PFSK-1 (cell line): ENCODE measurements at regions not wholly inside any gene's neighbourhood (a gene's known extent, or its start where the extent isn't known, plus 50 kb on each side); places are given as distances from the start of the nearest gene placed in this dataset.

Experiments used
- FOXP2 ChIP-seq: optimal IDR thresholded peaks from 2 replicates; pipeline ENCODE3; 2011; ENCODE audit warnings: borderline replicate concordance, control low read depth, inconsistent platforms; ENCODE audit not compliant: insufficient read depth; ENCODE audit errors: extremely low read length, extremely low read depth
- POLR2AphosphoS5 ChIP-seq: IDR thresholded peaks from 2 replicates; pipeline ENCODE4 v1.6.1; 2012; ENCODE audit warnings: low read depth, mild to moderate bottlenecking, control low read depth, low read length, moderate library complexity
- SIN3A ChIP-seq: IDR thresholded peaks from 2 replicates; pipeline ENCODE4 v1.6.1; 2012; ENCODE audit warnings: mild to moderate bottlenecking, low read length, moderate library complexity, borderline replicate concordance; ENCODE audit not compliant: insufficient read depth
- TAF1 ChIP-seq: IDR thresholded peaks from 2 replicates; pipeline ENCODE4 v1.6.1; 2012; ENCODE audit warnings: low read length, control low read depth, borderline replicate concordance; ENCODE audit not compliant: insufficient read depth
- TF ChIP-seq, protein P1 (sequence below), 2 experiments: IDR thresholded peaks; 2 replicates each; pipeline versions ENCODE4 v1.6.1 to v1.8.0; 2011 to 2012; ENCODE audit warnings: low read depth in 2 of 2, low read length in 2 of 2, control low read depth in 1 of 2, inconsistent platforms in 1 of 2, mild to moderate bottlenecking in 1 of 2, moderate library complexity in 1 of 2; ENCODE audit not compliant: insufficient read depth in 1 of 2

DNA sequence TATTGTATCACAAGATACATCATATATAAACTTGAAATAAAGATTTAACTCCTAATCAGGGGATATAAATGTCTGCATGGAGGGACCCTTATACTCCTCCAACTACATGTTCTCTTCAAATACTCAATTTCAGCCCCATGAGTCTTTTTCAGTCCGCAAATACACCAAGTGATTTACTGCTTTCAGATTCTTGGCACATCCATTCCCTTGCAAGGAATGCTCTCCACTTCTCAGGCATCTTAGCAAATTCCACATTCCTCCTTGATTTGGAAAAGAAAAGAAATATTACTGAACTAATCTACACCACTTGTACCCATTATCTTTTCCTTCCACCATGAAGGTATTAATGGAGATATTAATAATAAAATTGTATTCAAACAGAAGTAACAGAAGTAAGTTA, 999.4 kb upstream of the GJE1 start:
- TF ChIP-seq POLR2AphosphoS5 (no peak), TAF1 (no peak), SIN3A (no peak), FOXP2 (no peak)
- TF ChIP-seq, protein P1, sequence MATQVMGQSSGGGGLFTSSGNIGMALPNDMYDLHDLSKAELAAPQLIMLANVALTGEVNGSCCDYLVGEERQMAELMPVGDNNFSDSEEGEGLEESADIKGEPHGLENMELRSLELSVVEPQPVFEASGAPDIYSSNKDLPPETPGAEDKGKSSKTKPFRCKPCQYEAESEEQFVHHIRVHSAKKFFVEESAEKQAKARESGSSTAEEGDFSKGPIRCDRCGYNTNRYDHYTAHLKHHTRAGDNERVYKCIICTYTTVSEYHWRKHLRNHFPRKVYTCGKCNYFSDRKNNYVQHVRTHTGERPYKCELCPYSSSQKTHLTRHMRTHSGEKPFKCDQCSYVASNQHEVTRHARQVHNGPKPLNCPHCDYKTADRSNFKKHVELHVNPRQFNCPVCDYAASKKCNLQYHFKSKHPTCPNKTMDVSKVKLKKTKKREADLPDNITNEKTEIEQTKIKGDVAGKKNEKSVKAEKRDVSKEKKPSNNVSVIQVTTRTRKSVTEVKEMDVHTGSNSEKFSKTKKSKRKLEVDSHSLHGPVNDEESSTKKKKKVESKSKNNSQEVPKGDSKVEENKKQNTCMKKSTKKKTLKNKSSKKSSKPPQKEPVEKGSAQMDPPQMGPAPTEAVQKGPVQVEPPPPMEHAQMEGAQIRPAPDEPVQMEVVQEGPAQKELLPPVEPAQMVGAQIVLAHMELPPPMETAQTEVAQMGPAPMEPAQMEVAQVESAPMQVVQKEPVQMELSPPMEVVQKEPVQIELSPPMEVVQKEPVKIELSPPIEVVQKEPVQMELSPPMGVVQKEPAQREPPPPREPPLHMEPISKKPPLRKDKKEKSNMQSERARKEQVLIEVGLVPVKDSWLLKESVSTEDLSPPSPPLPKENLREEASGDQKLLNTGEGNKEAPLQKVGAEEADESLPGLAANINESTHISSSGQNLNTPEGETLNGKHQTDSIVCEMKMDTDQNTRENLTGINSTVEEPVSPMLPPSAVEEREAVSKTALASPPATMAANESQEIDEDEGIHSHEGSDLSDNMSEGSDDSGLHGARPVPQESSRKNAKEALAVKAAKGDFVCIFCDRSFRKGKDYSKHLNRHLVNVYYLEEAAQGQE (IDR thresholded peaks at IDR 0.05; ENCODE audit: insufficient read depth in 1 of 2, low read depth in 2 of 2, low read length in 2 of 2): no peak
